GM12891 (cell line): ENCODE measurements at regions not wholly inside any gene's neighbourhood (a gene's known extent, or its start where the extent isn't known, plus 50 kb on each side); places are given as distances from the start of the nearest gene placed in this dataset.

Experiments used
- PAX5 ChIP-seq: IDR thresholded peaks from 2 replicates; pipeline ENCODE4 v1.6.1; 2011; ENCODE audit warnings: low read length, moderate library complexity, mild to moderate bottlenecking; ENCODE audit not compliant: insufficient read depth, severe bottlenecking
- SPI1 ChIP-seq: IDR thresholded peaks from 2 replicates; pipeline ENCODE4 v1.6.1; 2011; ENCODE audit warnings: low read depth, low read length, control low read depth

- no peak for TF ChIP-seq PAX5
- TF ChIP-seq SPI1: no peak
These were observed 223.1 kb upstream of the FAT1 start for GRCh38 chr4:186946682-186947294.
